Stimulated activated CD4-positive, alpha-beta T cell treated with anti-CD3 and anti-CD28 coated beads, Interleukin-1b, Interleukin-23, amount 100 ng/mL, for 4 hours (primary cell): ENCODE measurements at regions not wholly inside any gene's neighbourhood (a gene's known extent, or its start where the extent isn't known, plus 50 kb on each side); places are given as distances from the start of the nearest gene placed in this dataset.

Experiments used
- DNase-seq, 2 donors: peaks; one replicate each; pipeline ENCODE4 v3.0.0-alpha.2; 2020; ENCODE audit warnings: low read depth in 2 of 2

- DNase-seq = no peak
These were observed 470.4 kb upstream of the USP24 start for GRCh38 chr1:55685560-55685959.

GRCh38 chr1:55684131-55684650 is 469.0 kb upstream of the USP24 start:
- no peak for DNase-seq

- no peak for DNase-seq
These were observed 467.0 kb upstream of the USP24 start for GRCh38 chr1:55682198-55682597.

- no peak for DNase-seq
These were observed 464.8 kb upstream of the USP24 start for GRCh38 chr1:55679971-55680370.

GRCh38 chr1:55673416-55673815 is 458.3 kb upstream of the USP24 start:
- no peak for DNase-seq

GRCh38 chr1:55670331-55671082 is 455.3 kb upstream of the USP24 start:
- no peak for DNase-seq

GRCh38 chr1:55669293-55669692 is 454.1 kb upstream of the USP24 start:
- no peak for DNase-seq

- DNase-seq = no peak
These were observed 447.7 kb upstream of the USP24 start for GRCh38 chr1:55662875-55663274.

GRCh38 chr1:55658917-55659316 is 443.8 kb upstream of the USP24 start:
- DNase-seq = no peak

- DNase-seq = no peak
These were observed 439.6 kb upstream of the USP24 start for GRCh38 chr1:55654750-55655149.

GRCh38 chr1:55654171-55654570 is 439.0 kb upstream of the USP24 start:
- no peak for DNase-seq

- DNase-seq = no peak
These were observed 435.3 kb upstream of the USP24 start for GRCh38 chr1:55650444-55650843.

GRCh38 chr1:55646181-55646580 is 431.0 kb upstream of the USP24 start:
- no peak for DNase-seq

GRCh38 chr1:55645270-55645669 is 430.1 kb upstream of the USP24 start:
- DNase-seq = no peak

- DNase-seq = no peak
These were observed 426.8 kb upstream of the USP24 start for GRCh38 chr1:55641947-55642346.

- peak in 1 of 2 donors; percentile 14 for DNase-seq
These were observed 425.7 kb upstream of the USP24 start for GRCh38 chr1:55640708-55641473.

GRCh38 chr1:55639526-55639925 is 424.4 kb upstream of the USP24 start:
- no peak for DNase-seq

GRCh38 chr1:55639051-55639450 is 423.9 kb upstream of the USP24 start:
- no peak for DNase-seq

GRCh38 chr1:55636696-55637095 is 421.5 kb upstream of the USP24 start:
- no peak for DNase-seq

GRCh38 chr1:55635856-55636255 is 420.7 kb upstream of the USP24 start:
- DNase-seq = no peak

GRCh38 chr1:55634516-55634915 is 419.4 kb upstream of the USP24 start:
- no peak for DNase-seq

GRCh38 chr1:55632906-55633305 is 417.7 kb upstream of the USP24 start:
- DNase-seq = no peak

GRCh38 chr1:55632058-55632457 is 416.9 kb upstream of the USP24 start:
- DNase-seq = no peak
